ENCODE measurements at regions not wholly inside any gene's neighbourhood (a gene's known extent, or its start where the extent isn't known, plus 50 kb on each side); places are given as distances from the start of the nearest gene placed in this dataset.

DNA sequence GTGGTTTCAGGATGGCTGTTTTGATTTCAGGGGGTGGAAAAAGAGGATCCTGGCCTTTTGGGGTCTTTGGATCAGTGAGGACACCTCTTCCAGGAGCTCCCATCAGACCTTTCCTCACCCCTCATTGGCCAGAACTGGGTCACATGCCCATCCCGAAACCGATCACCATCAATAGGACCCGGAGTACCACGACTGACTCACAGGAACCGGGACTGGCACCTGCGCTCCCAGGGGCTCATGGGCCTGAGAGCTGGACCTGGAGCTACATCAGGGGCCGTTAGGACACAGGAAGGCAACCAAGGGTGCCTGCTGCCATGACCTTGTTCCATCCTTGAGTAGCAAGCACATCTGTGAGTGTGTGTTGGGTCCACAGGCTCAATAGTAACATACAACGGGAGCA lies 180.4 kb downstream of the BMP7 start:
- H3K27ac Mint-ChIP-seq = no peak overlapping the region
- peaks cover 0 to 9% of the 10 kb centered on the region in 2 donors for H3K27me3 Mint-ChIP-seq
- H3K4me3 Mint-ChIP-seq = no peak overlapping the region
- ChIA-PET CTCF (no interaction called here), POLR2A (no interaction called here)
- Histone ChIP-seq H3K27me3 (ENCODE audit: insufficient read depth, low read length, poor library complexity, severe bottlenecking) (no peaks in the 10 kb centered on the region), H3K36me3 (ENCODE audit: insufficient read depth, low read length) (no peaks in the 10 kb centered on the region), H3K4me1 (ENCODE audit: insufficient read depth, low read length) (no peaks in the 10 kb centered on the region), H3K27ac (ENCODE audit: low read depth, low read length) (no peak overlapping the region), H3K4me3 (ENCODE audit: low read length) (no peak overlapping the region), H3K9me3 (ENCODE audit: low read length) (no peaks in the 10 kb centered on the region)
- no peak for DNase-seq
- no peaks in the 10 kb centered on the region for H3K36me3 Mint-ChIP-seq
- H3K4me1 Mint-ChIP-seq = peaks cover 0 to 6% (median 3%) of the 10 kb centered on the region in 3 donors
- H3K9me3 Mint-ChIP-seq = peaks cover 0 to 9% (median 5%) of the 10 kb centered on the region in 5 donors

DNA sequence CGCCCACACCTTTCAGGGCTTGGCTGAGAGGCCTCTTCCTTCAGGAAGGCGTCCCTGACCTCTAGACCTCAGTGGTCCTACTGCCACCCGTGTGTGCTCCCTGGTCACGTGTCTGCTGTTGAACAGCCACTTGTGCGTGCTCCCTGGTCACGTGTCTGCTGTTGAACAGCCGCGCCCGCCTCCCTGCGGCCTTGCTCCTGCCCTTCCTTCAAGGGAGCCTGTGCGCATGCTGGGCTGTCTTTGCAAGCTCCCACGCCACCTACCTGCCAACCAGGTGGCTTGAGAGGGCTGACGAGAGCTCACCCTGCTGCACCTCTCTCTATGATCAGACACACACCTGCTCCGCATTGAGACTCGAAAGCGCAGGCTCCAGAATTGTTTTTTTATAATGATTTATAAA lies 179.3 kb downstream of the BMP7 start:
- Histone ChIP-seq H3K27ac (ENCODE audit: low read depth, low read length) (no peak overlapping the region), H3K9me3 (ENCODE audit: low read length) (no peaks in the 10 kb centered on the region), H3K4me1 (ENCODE audit: insufficient read depth, low read length) (no peaks in the 10 kb centered on the region), H3K36me3 (ENCODE audit: insufficient read depth, low read length) (no peaks in the 10 kb centered on the region), H3K27me3 (ENCODE audit: insufficient read depth, low read length, poor library complexity, severe bottlenecking) (no peaks in the 10 kb centered on the region), H3K4me3 (ENCODE audit: low read length) (no peak overlapping the region)
- H3K9me3 Mint-ChIP-seq = peaks cover 0 to 12% (median 5%) of the 10 kb centered on the region in 5 donors
- H3K4me3 Mint-ChIP-seq = no peak overlapping the region
- ChIA-PET CTCF (no interaction called here), POLR2A (no interaction called here)
- peaks cover 1 to 11% (median 6%) of the 10 kb centered on the region in 3 donors for H3K4me1 Mint-ChIP-seq
- no peak for DNase-seq
- H3K27ac Mint-ChIP-seq = no peak overlapping the region
- peaks cover 0 to 9% of the 10 kb centered on the region in 2 donors for H3K27me3 Mint-ChIP-seq
- H3K36me3 Mint-ChIP-seq = no peaks in the 10 kb centered on the region

DNA sequence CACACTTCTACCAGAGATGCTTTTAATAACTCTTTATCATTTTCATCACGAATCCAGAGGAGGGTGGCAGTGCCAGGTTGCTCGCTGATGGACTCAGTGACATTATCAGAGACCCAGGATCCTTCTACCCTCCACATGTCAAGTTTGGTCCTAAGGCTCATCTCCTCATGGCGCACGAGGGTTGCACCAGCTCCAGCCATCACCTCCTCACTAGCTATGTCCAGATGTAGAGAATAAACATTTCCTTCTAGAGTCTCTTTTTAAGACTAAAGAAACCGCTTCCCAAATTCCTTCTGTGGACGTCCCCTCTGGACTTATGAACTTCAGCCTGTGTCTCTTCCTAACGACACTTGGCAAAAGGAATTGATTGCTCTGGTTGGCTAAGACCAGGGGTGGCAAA lies 178.7 kb downstream of the BMP7 start:
- Mint-ChIP-seq H3K36me3 (no peaks in the 10 kb centered on the region), H3K9me3 (peaks cover 0 to 12% (median 5%) of the 10 kb centered on the region in 5 donors), H3K27ac (peak overlapping the region in 1 of 8 donors; percentile 54), H3K4me1 (peaks cover 6 to 15% (median 10%) of the 10 kb centered on the region in 3 donors), H3K4me3 (no peak overlapping the region), H3K27me3 (peaks cover 0 to 9% of the 10 kb centered on the region in 2 donors)
- Histone ChIP-seq H3K27ac (ENCODE audit: low read depth, low read length) (no peak overlapping the region), H3K36me3 (ENCODE audit: insufficient read depth, low read length) (no peaks in the 10 kb centered on the region), H3K27me3 (ENCODE audit: insufficient read depth, low read length, poor library complexity, severe bottlenecking) (no peaks in the 10 kb centered on the region), H3K9me3 (ENCODE audit: low read length) (no peaks in the 10 kb centered on the region), H3K4me1 (ENCODE audit: insufficient read depth, low read length) (peaks cover 3% of the 10 kb centered on the region), H3K4me3 (ENCODE audit: low read length) (no peak overlapping the region)
- DNase-seq = no peak
- ChIA-PET POLR2A (no interaction called here), CTCF (no interaction called here)

DNA sequence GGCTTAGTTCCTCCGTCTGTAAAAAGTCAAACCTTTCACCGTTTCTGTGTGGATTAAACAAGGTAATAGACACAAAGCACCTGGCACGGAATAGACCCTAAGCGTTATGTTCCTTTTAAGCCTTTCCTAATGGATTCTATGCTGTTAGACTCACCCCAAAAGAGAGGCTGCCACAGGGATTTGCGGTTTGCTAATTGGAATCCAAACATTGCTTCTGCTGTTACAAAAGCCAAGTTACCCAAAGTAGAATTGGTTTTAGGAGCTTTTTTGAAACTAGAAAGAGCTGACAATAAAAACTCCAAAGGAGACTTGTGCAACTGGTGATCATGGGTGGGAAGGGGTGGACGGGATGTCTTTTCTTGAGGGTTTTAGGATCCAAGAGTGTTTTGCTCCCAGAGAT lies 178.0 kb downstream of the BMP7 start:
- H3K4me3 ChIP-seq (ENCODE audit: low read length) = no peak overlapping the region
- H3K36me3 ChIP-seq (ENCODE audit: insufficient read depth, low read length) = no peaks in the 10 kb centered on the region
- H3K27ac ChIP-seq (ENCODE audit: low read depth, low read length) = no peak overlapping the region
- no peak for DNase-seq
- CTCF ChIA-PET = no interaction called here
- H3K9me3 Mint-ChIP-seq = peaks cover 0 to 8% (median 2%) of the 10 kb centered on the region in 5 donors
- no peaks in the 10 kb centered on the region for H3K27me3 ChIP-seq (ENCODE audit: insufficient read depth, low read length, poor library complexity, severe bottlenecking)
- H3K4me1 ChIP-seq (ENCODE audit: insufficient read depth, low read length) = peaks cover 3% of the 10 kb centered on the region
- no peak overlapping the region for H3K4me3 Mint-ChIP-seq
- POLR2A ChIA-PET = no interaction called here
- H3K27ac Mint-ChIP-seq = no peak overlapping the region
- no peaks in the 10 kb centered on the region for H3K9me3 ChIP-seq (ENCODE audit: low read length)
- no peaks in the 10 kb centered on the region for H3K36me3 Mint-ChIP-seq
- peaks cover 0 to 9% of the 10 kb centered on the region in 2 donors for H3K27me3 Mint-ChIP-seq
- peaks cover 6 to 15% (median 10%) of the 10 kb centered on the region in 3 donors for H3K4me1 Mint-ChIP-seq

DNA sequence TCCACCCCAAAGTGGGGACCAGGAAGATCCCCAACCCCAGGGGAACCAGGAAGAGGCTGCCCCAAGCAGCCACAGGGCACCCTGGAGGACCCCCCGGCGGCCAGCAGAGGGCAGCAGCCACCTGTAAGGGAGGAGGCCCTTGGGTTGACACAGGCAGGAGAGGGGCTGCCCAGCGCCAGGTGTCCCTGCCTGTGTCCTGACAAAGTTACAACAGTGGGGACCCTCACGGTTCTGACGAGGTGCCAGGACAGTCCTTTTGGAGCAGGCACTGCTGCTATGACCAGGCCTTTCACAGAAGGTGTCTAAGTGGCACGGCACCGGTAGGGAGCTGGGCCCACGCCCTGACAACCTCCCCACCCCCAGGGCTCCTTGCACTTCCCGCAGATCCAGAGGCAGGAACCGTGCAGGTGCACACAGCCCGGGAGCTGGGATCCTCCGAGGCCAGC lies 176.7 kb downstream of the BMP7 start:
- H3K27me3 ChIP-seq (ENCODE audit: insufficient read depth, low read length, poor library complexity, severe bottlenecking) = no peaks in the 10 kb centered on the region
- Mint-ChIP-seq H3K4me3 (no peak overlapping the region), H3K27me3 (peaks cover 0 to 9% of the 10 kb centered on the region in 2 donors), H3K4me1 (peaks cover 6 to 15% (median 10%) of the 10 kb centered on the region in 3 donors), H3K27ac (peak overlapping the region in 1 of 8 donors; percentile 82), H3K9me3 (peaks cover 0 to 8% (median 2%) of the 10 kb centered on the region in 5 donors), H3K36me3 (no peaks in the 10 kb centered on the region)
- H3K4me3 ChIP-seq (ENCODE audit: low read length) = no peak overlapping the region
- DNase-seq = peak in 2 of 5 donors; percentile 4 to 42
- no peaks in the 10 kb centered on the region for H3K36me3 ChIP-seq (ENCODE audit: insufficient read depth, low read length)
- ChIA-PET CTCF (no interaction called here), POLR2A (no interaction called here)
- no peaks in the 10 kb centered on the region for H3K9me3 ChIP-seq (ENCODE audit: low read length)
- H3K4me1 ChIP-seq (ENCODE audit: insufficient read depth, low read length) = peaks cover 3% of the 10 kb centered on the region
- no peak overlapping the region for H3K27ac ChIP-seq (ENCODE audit: low read depth, low read length)

DNA sequence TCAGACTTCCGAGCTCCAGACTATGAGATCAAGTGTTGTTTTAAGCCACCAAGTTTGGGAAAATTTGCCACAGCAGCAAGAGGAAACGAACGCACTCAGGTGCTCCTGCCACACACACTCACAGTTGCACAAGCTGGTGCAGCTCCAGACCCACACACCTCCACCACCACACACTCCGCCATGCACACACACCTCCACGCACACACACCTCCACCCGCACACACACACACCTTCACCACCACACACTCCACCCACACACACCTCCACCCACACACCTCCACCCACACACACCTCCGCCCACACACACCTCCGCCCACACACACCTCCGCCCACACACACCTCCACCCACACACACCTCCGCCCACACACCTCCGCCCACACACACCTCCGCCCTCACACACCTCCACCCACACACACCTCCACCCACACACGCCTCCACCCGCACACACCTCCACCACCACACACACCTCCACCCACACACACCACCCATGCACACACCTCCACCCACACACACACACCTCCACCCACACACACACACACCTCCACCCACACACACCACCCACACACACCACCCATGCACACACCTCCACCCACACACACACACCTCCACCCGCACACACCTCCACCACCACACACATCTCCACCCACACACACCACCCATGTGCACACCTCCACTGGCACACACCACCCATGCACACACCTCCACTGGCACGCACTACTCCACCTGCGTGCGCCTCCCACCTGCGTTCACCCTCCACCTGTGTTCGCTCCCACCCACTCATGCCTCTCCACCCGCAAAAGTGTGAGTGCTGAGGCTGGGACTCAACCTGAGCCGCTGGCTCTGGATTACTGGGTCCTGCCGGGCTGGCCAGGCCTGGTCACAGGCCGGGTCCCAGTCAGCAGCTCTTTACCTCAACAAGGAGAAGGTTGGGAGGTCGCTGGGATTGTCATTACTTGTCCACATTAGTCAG lies 175.6 kb downstream of the BMP7 start:
- Histone ChIP-seq H3K4me3 (ENCODE audit: low read length) (no peak overlapping the region), H3K27ac (ENCODE audit: low read depth, low read length) (no peak overlapping the region), H3K9me3 (ENCODE audit: low read length) (no peaks in the 10 kb centered on the region), H3K36me3 (ENCODE audit: insufficient read depth, low read length) (no peaks in the 10 kb centered on the region), H3K27me3 (ENCODE audit: insufficient read depth, low read length, poor library complexity, severe bottlenecking) (no peaks in the 10 kb centered on the region), H3K4me1 (ENCODE audit: insufficient read depth, low read length) (peaks cover 3% of the 10 kb centered on the region)
- ChIA-PET POLR2A (no interaction called here), CTCF (no interaction called here)
- Mint-ChIP-seq H3K9me3 (peaks cover 0 to 8% (median 2%) of the 10 kb centered on the region in 5 donors), H3K4me1 (peaks cover 6 to 15% (median 10%) of the 10 kb centered on the region in 3 donors), H3K27ac (peak overlapping the region in 5 of 8 donors; percentile 32 to 94 (median 60)), H3K36me3 (no peaks in the 10 kb centered on the region), H3K4me3 (peak overlapping the region in 1 of 7 donors; percentile 19), H3K27me3 (peaks cover 2 to 15% of the 10 kb centered on the region in 2 donors)
- no peak for DNase-seq

DNA sequence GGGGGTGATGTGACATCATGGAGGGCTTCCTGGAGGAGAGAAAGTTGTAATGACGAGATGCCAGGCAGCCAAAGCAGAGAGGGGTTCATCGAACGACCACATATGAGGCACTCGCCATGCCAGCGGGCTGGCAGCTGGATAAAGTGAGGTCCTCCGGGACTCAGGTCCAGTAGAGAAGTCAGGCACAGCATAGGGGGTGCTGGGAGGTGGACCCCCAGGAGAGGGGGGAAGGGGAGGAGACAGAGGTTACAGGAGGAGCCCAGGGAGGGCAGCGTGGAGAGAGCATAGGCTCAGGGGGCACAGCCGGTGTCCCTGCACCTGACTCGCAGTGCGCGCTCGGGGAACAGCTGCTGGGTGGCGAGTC lies 174.7 kb downstream of the BMP7 start:
- Histone ChIP-seq H3K27ac (ENCODE audit: low read depth, low read length) (no peak overlapping the region), H3K27me3 (ENCODE audit: insufficient read depth, low read length, poor library complexity, severe bottlenecking) (no peaks in the 10 kb centered on the region), H3K4me1 (ENCODE audit: insufficient read depth, low read length) (peaks cover 3% of the 10 kb centered on the region), H3K9me3 (ENCODE audit: low read length) (no peaks in the 10 kb centered on the region), H3K4me3 (ENCODE audit: low read length) (no peak overlapping the region), H3K36me3 (ENCODE audit: insufficient read depth, low read length) (no peaks in the 10 kb centered on the region)
- Mint-ChIP-seq H3K27me3 (peaks cover 2 to 22% of the 10 kb centered on the region in 2 donors), H3K36me3 (no peaks in the 10 kb centered on the region), H3K4me1 (peaks cover 6 to 15% (median 10%) of the 10 kb centered on the region in 3 donors), H3K4me3 (no peak overlapping the region), H3K9me3 (peaks cover 0 to 8% (median 2%) of the 10 kb centered on the region in 5 donors), H3K27ac (peak overlapping the region in 1 of 8 donors; percentile 27)
- CTCF ChIA-PET = no interaction called here
- POLR2A ChIA-PET = no interaction called here
- DNase-seq = no peak

DNA sequence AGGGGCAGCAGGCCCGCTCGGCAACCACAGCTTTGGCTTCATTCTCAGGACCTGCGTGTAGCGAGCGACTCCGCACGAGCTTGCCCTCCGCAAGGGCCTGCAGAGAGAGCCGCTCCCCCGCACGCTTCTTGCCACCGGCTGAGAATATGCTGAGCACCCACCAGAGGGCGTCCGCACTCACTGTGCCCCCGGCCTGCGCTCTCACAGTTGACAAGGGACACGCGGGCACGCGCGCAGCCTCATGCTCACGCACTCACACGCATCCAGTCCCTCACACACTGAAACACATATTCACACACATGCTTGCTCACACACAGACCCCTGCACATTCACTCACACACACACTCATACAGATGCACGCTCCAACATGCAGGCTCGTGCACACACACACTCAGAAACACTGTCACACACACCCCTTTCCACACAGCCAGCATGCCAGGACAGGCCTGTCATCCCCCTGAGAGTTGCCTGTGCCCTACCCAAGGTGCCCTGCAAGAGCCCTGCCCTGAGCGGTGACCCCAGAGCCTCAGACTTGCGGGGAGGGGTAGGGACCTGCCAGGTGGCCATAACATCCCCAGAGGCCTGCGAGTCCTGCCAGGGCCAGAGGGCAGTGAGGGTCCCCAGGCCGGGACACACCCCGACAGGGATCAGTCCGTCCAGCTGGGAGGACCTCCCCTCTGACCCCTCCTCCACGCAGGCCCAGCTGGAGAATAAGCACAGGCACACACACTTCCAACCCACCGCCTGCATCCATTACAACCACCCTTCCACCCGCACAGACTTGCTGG lies 174.1 kb downstream of the BMP7 start:
- H3K4me1 ChIP-seq (ENCODE audit: insufficient read depth, low read length) = peaks cover 3% of the 10 kb centered on the region
- ChIA-PET CTCF (no interaction called here), POLR2A (no interaction called here)
- no peaks in the 10 kb centered on the region for H3K36me3 ChIP-seq (ENCODE audit: insufficient read depth, low read length)
- H3K27me3 ChIP-seq (ENCODE audit: insufficient read depth, low read length, poor library complexity, severe bottlenecking) = no peaks in the 10 kb centered on the region
- H3K4me1 Mint-ChIP-seq = peaks cover 6 to 15% (median 10%) of the 10 kb centered on the region in 3 donors
- no peaks in the 10 kb centered on the region for H3K9me3 ChIP-seq (ENCODE audit: low read length)
- peak in 2 of 5 donors; percentile 5 to 36 for DNase-seq
- H3K27me3 Mint-ChIP-seq = peaks cover 3 to 21% of the 10 kb centered on the region in 2 donors
- H3K36me3 Mint-ChIP-seq = no peaks in the 10 kb centered on the region
- peak overlapping the region in 3 of 8 donors; percentile 44 to 47 (median 46) for H3K27ac Mint-ChIP-seq
- no peak overlapping the region for H3K27ac ChIP-seq (ENCODE audit: low read depth, low read length)
- peak overlapping the region in 1 of 7 donors; percentile 11 for H3K4me3 Mint-ChIP-seq
- no peak overlapping the region for H3K4me3 ChIP-seq (ENCODE audit: low read length)
- H3K9me3 Mint-ChIP-seq = peaks cover 0 to 8% (median 2%) of the 10 kb centered on the region in 5 donors

Data from CD8-positive, alpha-beta memory T cell (primary cell).